GM12892 (cell line): ENCODE measurements at regions not wholly inside any gene's neighbourhood (a gene's known extent, or its start where the extent isn't known, plus 50 kb on each side); places are given as distances from the start of the nearest gene placed in this dataset.

Source experiments
- POLR2A ChIP-seq: IDR thresholded peaks from 2 replicates; pipeline ENCODE4 v1.6.1; 2011; ENCODE audit warnings: low read depth, low read length, control low read depth
- POLR2AphosphoS5 ChIP-seq: IDR thresholded peaks from 2 replicates; pipeline ENCODE4 v1.6.1; 2011; ENCODE audit warnings: low read depth, low read length, control low read depth

DNA sequence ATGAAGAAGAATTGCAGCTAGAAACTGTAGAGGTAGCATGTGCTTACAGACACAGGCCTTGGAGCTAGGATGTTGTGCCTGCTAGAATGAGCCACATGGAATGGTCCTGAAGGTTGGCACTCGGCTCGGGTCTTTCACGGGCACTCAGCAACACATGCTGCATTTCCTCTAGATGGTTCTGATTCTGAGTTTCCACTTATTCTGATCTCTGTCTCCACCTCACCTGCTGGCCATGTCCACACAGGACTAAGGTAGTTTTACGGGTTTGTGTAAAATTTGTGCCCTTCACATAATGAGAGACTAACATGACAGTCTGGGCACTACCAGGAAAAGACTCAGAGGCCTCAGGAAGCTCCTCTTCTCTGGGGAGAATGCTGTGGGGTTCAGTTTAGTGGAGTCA, 444.8 kb upstream of the MKI67 start:
- TF ChIP-seq POLR2AphosphoS5 (no peak), POLR2A (no peak)
